NCI-H748 (cell line): ENCODE measurements at regions not wholly inside any gene's neighbourhood (a gene's known extent, or its start where the extent isn't known, plus 50 kb on each side); places are given as distances from the start of the nearest gene placed in this dataset.

Source experiments
- DNase-seq: peaks from one replicate; lab custom pipeline; 2025; ENCODE audit not compliant: unreplicated experiment; lab: John Stamatoyannopoulos, UW

DNA sequence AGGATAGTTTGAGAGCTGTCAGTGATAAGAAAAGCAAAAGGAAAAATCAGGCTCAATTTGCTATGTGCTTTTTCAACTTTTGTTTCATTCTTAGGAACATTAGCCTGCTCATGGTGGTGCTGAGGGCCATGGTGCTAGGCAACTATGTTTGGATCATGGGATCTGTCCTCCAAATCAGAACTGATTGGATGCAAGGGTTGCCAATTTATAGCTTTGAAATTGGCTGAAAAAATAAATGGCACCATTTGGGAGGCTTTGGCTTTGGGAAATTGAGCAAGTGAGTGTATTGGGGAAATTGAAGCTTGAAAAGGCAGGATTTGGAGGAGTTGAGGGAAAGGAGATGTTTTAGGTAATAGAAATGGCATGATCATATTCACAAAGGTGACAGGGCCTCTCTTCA lies 103.8 kb downstream of the CYP26A1 start:
- no peak for DNase-seq

DNA sequence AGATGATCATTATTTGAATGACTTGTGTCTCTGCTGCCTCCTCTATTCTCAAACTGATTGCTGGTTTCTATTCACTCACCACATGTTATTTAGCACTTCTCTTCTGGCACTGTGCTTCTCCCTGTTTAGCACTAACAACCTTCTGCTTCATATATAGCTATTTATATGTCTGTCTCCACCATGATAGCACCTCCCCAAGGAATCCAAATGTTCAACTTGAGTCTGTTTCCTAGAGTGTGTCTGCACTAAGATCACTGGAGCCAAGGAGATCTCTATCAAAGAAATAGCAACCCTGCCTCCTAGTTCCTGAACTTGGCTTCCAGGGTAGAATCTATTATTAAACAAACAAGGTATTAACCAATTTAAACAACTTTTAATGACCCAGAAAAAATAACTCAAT lies 104.5 kb downstream of the CYP26A1 start:
- no peak for DNase-seq

DNA sequence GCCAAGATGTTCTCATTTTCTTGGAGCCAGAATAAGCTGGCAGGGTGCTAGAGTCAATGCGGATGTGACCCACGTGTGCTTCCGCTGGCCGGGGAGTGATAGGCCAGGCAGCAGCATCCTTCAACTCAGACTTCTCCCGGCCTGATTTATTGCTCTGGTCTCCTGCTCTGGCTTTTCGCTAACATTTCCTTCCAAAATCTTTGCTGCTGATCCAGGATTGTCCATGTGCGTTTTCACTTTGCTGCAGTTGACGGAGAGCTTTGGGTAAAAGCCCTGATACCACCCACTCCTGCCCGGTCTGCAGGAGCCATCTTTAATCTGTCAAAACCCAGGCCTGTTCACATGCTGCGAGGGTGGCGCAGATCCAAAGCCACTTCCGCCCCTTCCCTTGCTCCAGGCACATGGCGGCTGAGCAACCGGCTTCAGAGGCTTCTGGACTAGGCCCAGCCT lies 106.8 kb downstream of the CYP26A1 start:
- DNase-seq: no peak

DNA sequence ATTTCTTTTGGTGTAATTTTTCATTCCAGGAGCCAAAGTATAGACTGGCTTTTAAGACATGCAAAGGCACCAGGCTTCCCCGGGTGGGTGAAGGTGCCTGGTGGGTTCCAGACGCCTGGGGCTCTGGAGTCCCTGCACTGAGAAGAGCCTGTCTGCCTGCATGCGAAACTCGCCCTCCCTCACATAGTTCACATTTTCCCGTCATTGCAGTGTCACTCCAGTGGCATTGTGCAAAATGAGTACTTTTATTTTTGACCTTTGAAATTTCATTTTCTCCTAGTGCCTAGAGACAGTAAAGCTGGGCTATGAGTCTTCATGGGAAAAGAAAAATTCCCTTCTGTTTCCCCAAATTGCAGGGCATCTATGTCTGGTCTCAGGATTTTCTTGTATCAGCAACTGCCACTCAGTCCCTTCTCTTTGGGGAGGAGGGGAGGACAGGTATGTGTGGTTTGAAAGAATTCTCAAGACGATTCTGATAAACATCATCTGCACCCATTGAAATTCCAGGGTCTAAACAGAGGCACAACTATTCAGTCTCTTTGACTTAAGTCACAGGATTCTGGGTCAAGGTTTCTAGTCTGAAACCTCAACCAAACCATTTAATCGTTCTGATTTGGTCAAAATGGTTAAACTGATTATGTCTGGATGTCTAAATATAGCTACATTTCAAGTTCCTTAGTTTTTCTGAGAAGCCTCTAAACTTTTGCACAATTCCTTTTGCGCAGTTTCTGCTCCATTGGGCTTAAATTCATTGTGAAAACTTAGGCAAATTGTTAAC lies 107.8 kb downstream of the CYP26A1 start:
- no peak for DNase-seq

DNA sequence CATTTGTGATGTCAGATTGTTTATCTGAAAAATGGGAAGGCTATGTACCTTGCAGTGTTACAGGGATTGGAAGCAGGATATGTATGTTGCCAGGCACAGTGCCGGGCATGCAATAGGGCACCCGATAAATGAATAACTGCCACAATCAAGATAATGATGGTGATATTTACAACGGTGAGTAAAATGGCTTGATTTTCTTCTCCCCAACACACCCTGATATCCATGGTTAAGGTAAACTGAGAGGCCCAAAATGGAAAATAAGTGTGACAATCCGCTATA lies 108.3 kb downstream of the CYP26A1 start:
- no peak for DNase-seq

DNA sequence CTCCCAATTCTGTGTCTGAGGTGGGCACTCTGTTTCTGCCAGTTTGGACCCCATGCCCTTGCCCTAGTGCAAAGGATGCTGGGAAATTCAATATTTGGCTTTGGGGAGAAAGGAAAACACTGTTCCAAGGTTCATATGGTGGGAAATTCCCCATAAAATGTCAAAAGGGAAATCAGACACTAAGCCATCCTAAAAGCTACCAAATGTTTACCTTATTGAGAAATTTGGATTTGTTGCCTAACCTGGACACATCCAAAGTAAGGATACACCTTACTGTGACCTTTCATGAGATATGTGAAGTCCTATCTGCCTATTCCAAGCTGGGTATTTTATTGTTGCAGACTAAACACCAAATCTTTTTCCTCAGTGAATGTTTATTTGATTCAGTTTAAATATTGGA lies 109.1 kb downstream of the CYP26A1 start:
- DNase-seq: no peak

DNA sequence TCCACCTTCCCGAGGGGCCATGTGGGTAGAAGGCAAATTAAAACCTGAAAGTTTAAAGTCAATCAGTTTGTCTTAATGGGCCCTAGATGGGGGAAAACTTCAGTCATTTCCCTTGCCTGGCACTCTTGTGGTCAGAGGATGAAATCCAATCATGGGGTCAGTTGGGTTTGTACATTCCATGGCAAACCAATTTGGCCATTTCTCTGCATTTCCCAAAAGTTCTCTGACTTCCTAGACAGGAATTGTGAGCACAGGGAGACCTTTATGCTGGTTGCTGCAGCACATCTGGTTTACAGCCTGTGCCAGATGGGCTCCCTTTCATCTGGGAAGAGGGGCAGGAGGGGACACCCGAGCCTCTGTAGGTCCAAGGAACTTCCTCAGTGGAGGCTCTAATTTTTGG lies 113.0 kb downstream of the CYP26A1 start:
- DNase-seq: no peak

DNA sequence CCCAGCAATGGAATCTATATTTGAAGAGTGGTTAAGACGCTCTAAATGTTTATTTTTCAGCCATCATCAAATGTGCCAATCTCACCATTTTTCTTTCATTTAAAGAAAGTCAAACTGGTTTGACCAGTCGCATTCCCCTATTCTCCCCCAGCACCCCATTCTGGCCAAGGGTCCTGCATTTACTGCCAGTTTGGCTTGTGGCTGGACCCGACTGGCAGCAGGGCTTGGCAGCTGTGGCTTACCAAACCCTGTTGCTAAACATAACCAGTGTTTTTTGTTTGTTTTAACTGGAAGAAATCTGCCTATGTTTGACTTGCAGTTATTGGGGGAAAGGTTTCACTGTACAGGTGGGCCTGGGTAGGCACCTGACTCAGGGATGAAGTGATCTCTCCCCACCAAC lies 116.3 kb downstream of the CYP26A1 start:
- no peak for DNase-seq

DNA sequence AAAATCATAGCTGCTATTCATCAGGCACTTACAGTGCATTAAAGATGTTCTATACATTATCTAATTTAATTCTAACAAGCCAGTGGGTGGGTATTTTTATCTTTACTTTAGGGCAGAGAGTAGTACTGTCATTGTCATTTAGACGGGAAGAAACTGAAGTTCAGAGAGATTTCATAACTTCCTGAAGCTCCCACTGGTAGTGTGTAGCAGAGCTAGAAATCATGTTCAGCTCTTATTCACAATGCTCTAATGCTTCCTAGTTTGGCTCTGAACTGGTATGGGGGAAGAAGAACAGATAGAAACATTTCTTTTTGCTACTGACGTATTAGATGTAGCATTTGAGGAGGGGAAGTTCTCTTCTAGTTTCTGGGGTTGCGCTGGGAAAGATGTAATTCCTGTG lies 116.7 kb downstream of the CYP26A1 start:
- DNase-seq: no peak

DNA sequence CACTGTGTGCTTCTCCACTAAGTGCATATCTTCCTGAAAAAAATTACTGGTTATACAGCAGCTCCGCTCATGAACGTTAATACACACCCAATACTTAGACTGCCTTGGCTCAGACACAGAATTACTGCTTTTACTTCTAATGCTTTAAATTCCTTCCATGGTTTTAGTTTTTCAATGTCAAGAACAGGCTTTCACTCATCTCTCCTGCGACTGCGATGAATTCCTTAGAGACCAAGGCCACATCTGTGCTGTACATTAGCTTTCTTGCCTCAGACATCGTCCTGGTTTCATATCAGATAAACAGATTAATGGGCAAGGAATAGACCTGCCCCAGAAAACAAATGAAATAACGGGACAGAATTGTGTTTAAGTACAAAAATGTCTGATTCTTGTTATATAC lies 120.2 kb downstream of the CYP26A1 start:
- no peak for DNase-seq

DNA sequence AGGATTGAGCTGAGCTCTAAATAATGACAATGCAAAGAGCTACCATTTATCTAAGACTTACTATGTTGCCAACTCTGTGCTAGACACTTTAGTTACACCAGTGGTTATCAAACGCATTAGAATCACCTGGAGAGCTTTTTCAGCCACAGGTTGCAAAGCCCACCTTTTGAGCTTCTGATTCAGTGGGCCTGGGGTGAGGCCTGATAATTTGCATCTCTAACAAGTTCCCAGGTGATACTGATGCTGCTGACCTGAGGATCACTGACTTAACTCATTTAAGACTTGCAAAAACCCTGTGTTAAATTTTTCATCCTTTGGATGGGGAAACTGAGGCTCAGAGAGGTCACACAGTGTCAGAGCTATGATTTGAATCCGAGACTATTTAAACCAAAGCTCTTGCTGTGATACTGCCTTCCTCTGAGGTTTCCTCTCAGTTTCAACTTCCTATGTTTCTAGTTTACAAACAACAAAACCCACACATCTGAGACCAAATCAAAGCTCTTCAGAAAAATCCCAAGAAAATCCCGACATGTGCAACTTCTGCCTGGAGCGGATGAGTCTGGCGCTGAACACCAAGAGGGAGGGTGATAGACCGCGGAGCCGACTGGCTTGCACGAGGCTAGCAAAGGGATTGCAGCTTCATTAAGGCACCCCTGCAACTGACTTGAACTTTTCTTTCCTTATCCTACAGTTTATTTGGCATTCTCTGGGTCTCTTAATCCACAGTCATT lies 124.9 kb downstream of the CYP26A1 start:
- DNase-seq: no peak

DNA sequence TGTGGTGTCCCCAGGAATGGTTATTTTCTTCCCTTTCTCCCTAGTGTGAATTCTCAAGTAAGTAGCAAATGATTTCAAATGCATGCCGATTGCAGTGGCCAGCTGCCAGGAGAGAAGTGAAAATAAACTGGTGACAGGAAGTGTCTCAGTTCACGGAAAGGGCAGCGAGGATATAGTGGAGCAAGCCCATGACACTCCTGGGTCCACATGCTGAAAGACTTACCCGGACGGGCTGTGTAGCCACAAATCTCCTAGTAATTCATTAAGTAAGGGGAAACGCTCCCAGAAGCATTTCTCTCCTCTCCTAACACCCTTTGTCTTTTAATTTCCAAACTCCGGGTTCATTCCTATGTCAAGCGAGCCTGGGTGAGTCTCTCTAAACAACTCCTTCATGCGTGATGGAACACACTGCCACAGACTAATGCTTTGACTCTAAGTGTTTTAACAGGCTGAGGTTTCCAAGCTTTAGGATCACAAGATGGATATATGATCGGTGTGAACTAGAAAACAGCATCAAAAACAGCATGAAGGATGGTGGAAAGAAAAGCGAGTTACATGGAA lies 125.6 kb downstream of the CYP26A1 start:
- DNase-seq: peak; percentile 0

DNA sequence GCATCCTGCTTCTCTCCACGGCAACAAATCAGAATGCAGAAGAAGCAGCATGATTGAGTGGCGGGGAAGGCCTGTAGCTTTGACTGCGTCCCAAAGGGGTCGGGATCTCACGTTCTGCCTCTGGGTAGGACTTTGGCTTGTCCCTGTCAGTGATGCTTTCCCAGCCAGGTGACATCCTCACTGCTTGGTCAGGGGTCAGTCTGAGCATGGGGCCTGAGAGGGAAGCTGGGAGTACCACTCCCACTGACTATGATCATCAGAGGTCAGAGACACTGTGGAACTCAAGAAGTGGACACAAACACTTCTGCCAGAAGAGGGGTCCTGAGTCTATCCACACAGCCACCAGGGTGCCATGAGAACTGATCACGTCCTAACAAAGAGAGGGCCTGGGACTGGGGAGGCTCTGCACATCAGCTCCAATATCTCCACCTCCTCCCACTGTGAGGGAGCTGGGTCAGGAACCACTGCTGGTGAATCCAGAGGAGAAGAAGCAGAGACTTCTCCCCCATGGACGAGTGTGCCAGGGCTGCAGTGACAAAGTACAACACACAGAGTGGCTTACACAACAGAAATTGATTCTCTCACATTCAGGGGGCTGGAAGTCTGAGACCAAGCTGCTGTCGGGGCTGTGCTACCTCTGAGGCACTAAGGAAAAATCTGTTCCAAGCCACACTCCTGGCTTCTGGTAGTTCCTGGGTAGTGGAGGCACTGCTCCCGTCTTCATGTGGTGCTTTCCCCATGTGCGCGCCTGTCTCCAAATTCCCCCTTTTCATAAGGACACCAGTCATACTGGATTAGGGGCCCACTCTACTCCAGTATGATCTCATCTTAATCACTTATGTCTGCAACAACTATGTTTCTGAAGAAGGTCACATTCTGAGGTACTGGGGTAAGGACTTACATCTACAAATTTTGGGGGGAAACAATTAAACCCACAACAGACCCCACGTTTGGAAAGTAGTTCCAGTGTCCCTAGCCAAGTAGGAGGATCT lies 131.1 kb downstream of the CYP26A1 start:
- DNase-seq: no peak

DNA sequence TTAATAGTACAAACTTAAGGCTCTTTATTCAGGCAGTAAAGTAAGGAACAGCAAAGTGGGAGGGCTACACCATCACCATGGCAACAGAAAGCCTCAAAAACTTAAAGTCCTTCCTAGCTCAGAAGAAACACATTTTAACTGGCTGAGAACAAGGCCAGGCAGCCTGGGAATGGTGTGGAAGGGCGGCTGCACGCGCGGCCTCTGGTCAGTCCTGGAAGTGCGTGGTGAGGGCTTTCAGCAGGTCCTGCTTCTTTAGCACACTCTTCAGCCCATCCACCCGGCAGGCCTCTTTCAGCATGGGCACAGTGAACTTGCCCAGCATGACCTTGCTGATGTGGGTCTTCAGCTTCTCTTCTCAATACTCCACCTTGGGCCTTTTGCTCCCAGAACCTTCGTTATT lies 133.0 kb downstream of the CYP26A1 start:
- no peak for DNase-seq

DNA sequence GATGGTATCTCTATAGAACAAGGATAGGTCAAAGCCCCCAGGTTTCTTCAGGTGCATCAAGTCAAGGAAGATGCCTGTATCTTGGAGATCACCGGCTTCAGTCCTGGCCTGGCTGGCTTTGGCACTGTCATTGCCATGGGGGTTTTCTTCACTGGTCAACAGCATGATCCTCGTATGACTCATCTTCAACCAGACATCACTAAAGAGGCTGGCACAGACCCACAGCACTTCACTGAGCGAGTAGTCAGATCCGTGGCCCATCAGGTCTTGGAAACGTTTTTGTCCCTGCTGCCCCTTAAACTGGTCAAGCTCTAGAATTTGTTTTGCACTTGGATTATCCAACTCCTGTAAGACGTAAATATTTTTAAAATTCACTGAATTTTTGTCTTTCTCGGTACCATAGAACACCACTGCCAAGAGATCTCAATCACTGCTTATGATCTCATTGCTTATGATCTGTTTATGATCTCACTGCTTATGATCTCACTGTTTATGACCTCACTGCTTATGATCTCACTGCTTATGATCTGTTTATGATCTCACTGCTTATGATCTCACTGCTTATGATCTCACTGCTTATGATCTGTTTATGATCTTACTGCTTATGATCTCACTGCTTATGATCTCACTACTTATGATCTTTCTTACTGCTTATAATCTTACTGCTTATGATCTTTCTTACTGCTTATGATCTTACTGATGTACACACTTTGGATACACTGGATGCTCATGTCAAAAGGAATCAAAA lies 135.2 kb downstream of the CYP26A1 start:
- no peak for DNase-seq

DNA sequence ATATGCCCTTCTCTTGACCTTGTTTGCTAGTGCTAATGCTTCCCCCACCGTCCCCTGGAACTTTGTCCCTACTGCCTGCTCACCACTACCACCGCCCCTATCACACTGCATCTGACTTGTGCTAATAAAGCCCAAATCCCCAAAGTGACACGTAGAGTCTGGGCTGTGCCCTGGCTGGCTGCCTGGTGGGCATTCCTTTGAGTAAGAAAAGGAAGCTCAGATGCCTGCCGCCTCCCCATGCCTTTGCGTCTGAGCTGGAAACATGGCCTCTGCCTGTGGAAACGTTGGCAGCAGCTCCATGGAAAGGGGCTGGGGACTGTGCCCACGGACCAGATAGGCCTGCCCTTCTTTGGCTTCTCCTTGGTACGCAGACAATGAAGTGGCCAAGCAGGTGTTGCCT lies 138.3 kb downstream of the CYP26A1 start:
- DNase-seq: no peak

DNA sequence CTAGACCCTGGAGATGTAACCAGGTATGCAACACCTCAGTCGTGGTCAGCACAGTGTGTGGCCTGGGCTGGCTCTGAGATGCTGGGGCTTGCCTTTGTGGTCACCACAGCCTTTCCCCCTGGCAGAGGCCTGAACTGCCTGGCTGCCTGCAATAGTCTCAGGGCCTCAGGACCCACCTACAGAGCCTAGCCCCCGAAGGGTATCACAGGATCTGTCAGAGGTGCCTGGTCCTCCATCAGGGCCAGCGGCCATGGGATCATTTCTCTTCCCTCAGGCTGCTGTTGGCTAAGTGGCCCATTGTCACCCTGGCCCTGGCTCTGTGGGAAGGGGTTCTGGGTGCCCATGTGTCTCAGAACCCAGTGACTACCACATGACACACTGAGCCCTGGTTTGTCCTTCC lies 141.6 kb downstream of the CYP26A1 start:
- DNase-seq: no peak

DNA sequence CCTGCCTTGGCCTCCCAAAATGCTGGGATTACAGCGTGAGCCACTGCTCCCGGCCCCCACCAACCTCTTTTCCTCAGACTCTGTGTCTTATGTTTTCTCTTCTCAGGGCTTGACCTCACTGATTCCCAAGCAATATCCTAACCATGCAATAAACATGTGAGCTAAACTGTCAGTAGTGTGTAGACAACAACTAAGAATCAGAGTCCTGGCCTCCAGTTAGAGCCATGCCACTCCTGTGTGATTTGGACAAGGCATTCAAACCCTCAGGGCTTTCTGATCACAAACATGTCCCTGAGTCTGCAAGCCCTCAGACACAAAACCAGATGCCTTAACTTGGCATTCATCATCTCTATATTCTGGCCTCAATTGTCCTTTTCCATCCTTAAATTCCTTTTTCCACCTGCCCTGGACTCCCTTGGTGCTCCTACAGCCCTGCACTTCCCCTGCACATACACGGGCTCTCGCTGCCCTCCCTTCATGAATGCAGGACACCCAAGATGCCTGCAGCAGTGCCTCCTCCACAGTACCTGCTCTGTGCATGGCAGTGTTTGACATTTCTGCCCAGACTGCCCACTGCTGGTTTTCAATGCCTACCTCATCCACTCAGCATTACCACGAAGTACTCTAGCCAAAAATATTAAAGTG lies 142.8 kb downstream of the CYP26A1 start:
- DNase-seq: no peak

DNA sequence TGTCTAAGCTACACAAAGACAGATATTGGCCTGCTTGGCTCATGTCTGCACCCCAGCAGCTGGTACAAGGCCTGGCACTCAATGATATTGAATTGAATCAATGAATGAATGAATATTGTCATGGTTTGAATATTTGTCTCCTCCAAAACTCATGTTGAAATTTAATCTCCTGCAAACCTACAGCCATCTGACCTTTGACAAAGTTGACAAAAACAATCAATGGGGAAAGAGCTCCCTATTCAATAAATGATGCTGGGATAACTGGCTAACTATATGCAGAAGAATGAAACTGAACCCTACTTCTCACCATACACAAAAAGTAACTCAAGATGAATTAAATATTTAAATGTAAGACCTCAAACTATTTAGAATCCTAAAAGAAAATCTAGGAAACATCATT lies 144.7 kb downstream of the CYP26A1 start:
- peak; percentile 39 for DNase-seq

DNA sequence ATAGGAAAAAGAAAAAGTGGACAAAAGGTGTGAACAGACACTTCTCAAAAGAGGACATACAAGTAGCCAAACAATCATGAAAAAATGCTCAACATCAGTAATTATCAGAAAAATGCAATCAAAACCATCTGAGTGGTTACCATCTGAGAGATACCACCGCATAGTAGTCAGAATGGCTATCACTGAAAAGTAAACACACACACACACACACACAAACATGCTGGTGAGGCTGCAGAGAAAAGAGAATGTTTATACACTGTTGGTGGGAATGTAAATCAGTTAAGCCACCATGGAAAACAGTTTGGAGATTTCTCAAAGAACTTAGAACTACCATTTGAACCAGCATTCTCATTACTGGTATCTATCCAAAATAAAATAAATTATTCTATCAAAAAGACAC lies 145.7 kb downstream of the CYP26A1 start:
- DNase-seq: no peak
